GM13977 (cell line): ENCODE measurements at regions not wholly inside any gene's neighbourhood (a gene's known extent, or its start where the extent isn't known, plus 50 kb on each side); places are given as distances from the start of the nearest gene placed in this dataset.

Experiments used
- DNase-seq: peaks from one replicate; pipeline ENCODE4 v3.0.0; 2012; ENCODE audit warnings: low spot score
- in situ Hi-C: fragments of 300-500 bp; cut with MboI; formaldehyde crosslinking; loops from one replicate; pipeline ENCODE4 v1.12.0; 2022; ENCODE audit warnings: low sequenced_read_pairs, low pct_unique_long_range_greater_than_20kb, mixed read lengths, inconsistent platforms; ENCODE audit not compliant: unreplicated experiment
- TF ChIP-seq, protein P1 (sequence below): IDR thresholded peaks from 2 replicates; pipeline ENCODE4 v1.5.1; 2012; ENCODE audit warnings: mild to moderate bottlenecking, control low read depth; ENCODE audit not compliant: insufficient read depth; ENCODE audit errors: extremely low read depth, missing control alignments

DNA sequence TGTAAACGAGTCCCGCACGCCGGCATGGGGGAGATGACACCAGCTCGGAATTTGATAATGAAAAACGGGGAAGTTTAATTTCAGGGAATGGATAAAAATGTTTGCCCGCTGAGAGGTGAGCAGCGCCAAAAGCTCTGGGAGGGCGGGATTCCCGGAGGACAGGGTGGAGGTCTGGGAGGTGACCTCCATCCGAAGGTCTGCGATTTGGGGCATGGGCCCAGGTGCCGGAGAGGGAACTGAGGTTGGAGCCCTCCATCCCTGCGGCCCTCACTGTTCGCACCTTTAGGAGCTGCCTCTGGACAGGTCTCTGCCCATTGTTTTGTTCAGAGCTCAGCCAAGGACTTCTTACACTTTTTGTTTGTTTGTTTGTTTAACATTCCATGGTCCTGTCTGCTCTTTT, 129.8 kb downstream of the URI1 start:
- TF ChIP-seq, protein P1, sequence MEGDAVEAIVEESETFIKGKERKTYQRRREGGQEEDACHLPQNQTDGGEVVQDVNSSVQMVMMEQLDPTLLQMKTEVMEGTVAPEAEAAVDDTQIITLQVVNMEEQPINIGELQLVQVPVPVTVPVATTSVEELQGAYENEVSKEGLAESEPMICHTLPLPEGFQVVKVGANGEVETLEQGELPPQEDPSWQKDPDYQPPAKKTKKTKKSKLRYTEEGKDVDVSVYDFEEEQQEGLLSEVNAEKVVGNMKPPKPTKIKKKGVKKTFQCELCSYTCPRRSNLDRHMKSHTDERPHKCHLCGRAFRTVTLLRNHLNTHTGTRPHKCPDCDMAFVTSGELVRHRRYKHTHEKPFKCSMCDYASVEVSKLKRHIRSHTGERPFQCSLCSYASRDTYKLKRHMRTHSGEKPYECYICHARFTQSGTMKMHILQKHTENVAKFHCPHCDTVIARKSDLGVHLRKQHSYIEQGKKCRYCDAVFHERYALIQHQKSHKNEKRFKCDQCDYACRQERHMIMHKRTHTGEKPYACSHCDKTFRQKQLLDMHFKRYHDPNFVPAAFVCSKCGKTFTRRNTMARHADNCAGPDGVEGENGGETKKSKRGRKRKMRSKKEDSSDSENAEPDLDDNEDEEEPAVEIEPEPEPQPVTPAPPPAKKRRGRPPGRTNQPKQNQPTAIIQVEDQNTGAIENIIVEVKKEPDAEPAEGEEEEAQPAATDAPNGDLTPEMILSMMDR = no peak
- no peak for DNase-seq
- in situ Hi-C loops = no loop called here

DNA sequence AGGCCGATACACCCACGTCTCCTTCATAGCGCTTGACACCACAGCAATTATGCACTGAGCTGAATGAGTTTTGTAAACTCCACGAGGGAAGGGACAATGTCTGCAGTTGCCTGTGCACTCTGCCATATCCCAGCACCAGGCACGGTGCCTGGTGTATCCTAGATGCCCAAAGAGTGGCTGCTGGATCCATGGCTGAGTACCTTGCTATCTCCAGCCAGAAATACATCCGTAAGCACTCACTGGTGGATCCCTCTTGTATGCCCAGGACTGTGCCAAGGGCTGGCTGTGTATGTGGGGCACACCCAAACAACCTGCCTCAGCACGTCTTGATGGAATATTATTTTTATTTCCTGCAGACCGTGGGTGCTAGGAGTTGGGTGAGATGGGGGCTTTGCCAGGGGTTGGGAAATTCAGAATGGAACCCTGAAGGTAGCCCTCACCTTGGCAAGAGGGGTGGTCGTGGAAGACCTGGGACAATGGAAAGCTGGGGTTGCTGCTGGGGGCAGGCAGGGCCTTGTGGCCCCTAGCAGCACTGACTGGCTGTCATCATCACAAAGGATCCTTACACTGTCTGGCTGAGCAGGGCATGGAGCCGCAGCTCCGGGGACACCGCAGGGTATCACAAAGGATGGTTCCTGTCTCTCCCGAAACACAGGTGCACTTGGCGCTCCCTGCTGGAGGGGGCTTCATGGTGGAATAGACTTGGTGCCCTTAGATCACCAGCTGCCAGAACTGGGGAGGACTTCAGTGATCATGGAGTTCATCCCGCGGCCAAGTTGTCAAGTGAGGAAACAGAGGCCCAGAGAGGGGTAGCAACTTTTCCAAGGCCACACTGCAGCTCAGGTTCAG, 131.3 kb downstream of the URI1 start:
- in situ Hi-C loops = no loop called here
- TF ChIP-seq, protein P1 = no peak
- no peak for DNase-seq

DNA sequence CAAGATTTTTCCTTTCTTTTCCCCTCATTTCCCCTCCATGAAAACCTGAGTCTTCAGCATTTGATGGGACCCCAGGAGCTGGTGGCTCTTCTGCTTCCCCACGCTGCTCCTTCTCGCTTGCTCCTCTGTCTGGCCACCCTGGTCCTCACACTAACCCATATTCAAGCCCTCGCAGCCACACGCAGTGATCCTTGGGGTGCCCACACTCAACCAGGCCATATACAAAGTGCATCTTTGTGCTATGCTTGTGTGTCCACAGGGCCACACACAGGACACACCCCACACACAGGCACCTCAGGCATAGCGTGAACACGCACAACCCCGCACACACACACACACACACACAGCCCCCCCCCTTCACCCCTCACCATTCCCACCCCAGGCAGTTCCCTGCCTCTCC, 132.1 kb downstream of the URI1 start:
- TF ChIP-seq, protein P1 = no peak
- no peak for DNase-seq
- in situ Hi-C loops = no loop called here

DNA sequence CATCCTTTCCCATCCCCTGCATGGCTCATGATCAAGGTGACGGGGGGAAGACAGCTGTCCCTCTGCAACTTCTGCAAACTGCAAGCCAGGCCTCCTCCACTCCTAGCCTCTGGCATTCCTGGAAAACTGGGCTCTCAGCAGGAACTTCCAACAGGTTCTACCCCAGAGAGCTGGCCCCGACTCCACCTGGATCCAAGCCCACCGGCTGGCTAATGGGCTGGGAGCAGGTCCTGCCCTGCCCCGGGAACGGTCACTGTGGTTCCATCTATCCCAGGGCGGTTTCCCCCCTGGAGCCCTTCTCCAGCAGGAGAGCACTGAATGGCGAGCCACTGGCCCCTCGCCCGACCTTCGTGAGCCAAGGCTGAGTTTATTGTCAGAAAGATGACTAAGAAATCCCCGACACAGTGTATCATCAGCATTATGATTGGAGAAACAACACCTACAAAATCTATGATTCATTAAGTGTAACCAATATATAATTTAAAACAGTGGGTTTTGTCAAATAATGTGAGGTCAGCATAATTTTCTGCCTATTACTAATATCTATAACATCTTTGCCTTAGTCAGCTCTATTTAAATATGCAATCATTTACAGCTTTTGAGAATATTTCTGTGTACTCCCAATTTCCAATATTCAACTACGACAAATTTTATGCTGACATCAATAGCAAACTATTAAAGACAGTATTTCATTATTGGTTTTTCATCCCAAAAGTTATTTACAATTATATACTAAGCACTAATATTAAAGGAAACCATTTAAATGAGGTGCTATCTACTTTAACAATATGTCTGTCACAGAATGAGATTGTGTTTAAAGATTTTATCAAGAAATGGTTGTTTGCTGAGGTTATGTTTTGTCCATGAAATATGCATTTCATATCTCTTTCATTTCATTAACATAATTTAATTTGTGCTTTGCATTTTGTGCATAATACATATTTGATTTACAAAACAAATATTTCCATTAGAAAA, 133.0 kb downstream of the URI1 start:
- in situ Hi-C loops = no loop called here
- no peak for DNase-seq
- TF ChIP-seq, protein P1 = no peak

DNA sequence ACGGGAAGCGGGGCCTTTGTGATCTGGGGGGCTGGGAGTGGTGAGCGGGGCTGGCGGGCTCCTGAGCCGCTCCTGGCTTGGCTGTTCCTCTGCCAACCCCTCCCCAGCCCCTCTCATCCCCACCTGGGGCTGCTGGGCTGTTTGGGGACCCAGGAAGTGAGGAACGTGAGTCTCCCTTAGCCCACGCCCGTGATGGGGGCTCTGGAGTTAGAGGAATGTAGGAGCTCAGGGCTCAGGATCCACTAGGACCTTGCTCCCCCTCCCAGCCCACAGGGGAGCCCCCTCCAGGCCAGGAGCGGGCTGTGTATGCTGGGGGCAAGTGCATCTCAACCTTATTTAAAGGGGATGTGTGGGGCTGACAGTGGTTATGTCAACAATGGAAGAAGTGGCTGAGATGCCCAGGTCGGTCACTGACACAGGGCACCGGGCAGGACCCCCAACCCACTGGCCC, 134.1 kb downstream of the URI1 start:
- DNase-seq = no peak
- TF ChIP-seq, protein P1 = no peak
- in situ Hi-C loops = no loop called here
